Esophagus squamous epithelium (tissue), 4 donors: ENCODE measurements at regions not wholly inside any gene's neighbourhood (a gene's known extent, or its start where the extent isn't known, plus 50 kb on each side); places are given as distances from the start of the nearest gene placed in this dataset.

Experiments
- POLR2A ChIP-seq, 4 donors: fragments of 450-650 bp; IDR thresholded peaks; one replicate each; pipeline ENCODE4 v1.6.1; 2017; ENCODE audit warnings: antibody characterized with exemption in 4 of 4, mild to moderate bottlenecking in 4 of 4, moderate library complexity in 3 of 4
- TF ChIP-seq, protein P1 (sequence below), 6 experiments: fragments of 450-650 bp in 4 of 6; fragments of 200-600 bp in 2 of 6; sonication (generic) in 2 of 6; IDR thresholded peaks; one replicate each; pipeline ENCODE4 v1.5.1; 2016 to 2019; ENCODE audit warnings: antibody characterized with exemption in 6 of 6, mild to moderate bottlenecking in 4 of 6, moderate library complexity in 4 of 6

DNA sequence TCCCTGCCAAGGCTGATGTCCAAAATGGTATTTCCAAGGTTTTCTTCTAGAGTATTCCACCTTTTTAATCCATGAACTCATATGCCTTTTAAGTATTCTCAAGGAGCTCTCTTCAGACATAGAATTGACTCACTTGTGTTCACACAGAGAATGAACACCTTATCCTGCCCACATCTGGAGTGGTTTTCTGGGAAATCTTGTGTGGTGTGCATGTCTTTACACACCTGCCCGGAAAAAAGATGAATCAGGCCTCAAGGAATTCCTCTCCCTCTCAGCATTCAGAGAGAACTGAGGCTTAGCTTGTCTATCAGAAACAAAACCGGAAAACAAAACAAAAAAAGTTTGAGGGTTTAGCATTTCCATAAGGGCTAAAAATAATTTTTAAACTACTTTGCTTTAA, 148.8 kb downstream of the TFAP2A start:
- TF ChIP-seq, protein P1, sequence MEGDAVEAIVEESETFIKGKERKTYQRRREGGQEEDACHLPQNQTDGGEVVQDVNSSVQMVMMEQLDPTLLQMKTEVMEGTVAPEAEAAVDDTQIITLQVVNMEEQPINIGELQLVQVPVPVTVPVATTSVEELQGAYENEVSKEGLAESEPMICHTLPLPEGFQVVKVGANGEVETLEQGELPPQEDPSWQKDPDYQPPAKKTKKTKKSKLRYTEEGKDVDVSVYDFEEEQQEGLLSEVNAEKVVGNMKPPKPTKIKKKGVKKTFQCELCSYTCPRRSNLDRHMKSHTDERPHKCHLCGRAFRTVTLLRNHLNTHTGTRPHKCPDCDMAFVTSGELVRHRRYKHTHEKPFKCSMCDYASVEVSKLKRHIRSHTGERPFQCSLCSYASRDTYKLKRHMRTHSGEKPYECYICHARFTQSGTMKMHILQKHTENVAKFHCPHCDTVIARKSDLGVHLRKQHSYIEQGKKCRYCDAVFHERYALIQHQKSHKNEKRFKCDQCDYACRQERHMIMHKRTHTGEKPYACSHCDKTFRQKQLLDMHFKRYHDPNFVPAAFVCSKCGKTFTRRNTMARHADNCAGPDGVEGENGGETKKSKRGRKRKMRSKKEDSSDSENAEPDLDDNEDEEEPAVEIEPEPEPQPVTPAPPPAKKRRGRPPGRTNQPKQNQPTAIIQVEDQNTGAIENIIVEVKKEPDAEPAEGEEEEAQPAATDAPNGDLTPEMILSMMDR (IDR thresholded peaks at IDR 0.05), result no peak
- TF ChIP-seq POLR2A (IDR thresholded peaks at IDR 0.05), result no peak
